ENCODE measurements at regions not wholly inside any gene's neighbourhood (a gene's known extent, or its start where the extent isn't known, plus 50 kb on each side); places are given as distances from the start of the nearest gene placed in this dataset.
A peak's percentile ranks its signal among the peaks of the same experiment; 100 is the strongest.

DNA sequence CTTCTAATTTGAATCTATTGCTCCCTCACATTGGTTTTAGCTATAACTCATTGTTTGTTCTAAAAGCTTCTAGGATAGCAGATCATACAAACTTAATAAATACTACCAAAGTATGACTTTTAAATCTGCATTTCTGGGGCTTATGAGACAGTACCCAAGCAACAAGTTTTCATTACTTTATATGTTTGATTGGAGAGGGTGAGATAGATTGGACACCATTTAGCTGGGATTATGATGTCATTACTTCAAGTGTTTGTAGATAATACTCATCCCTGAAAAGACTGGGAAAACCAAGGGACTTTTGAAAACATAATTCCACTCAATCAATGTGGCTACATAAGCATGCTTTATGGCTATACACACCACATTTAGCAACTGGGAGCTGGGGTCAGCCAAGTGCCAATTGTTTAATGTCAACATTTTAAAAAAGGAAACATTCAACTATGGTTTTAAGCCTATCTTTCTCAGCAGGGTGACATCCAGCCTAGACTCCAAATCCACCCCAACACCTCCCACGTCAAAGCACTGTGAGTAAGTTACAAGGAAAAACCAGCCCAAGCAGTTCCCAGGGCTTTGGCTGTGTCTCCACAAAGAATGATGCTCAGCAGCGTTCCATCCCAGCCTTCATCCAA lies 119.9 kb downstream of the ETAA1 start:
- DNase-seq: no peak

DNA sequence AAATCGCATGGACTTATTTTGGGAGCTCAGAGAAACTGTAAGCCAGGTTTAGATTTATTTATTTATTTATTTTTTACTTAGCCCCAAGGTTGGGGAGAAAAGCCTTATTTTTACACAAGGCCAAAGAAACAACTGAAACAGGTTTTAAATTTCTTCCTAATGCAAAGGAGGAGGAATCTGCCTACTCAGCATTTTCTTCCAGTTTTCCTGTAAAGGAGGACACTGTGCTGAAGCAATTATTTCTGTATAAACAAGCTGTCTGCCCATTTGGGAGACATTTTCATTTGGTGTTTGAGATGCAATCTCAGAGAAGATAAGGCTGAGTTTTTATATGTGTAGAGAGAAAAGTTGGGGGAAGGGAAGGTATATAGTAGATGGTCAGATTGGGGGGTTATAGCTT lies 125.0 kb downstream of the ETAA1 start:
- no peak for DNase-seq

DNA sequence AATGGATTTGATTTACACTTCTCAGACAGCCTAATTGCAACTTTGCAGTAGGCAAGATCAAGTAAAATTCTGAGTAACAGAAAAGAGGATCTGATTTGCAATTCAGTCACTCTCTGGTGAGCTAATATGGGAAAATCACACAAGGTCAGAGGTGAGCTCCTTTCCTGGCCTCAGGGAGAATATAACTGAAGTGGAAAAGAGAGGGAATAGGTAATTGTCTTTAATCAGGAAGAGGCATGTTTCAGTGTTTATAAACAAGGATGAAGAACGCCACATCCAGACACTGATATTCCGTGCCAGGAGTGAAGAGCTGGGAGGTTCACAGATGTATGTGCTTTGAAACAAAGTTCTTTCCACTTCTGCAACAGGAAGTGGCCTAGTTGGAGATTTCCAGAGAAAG lies 127.1 kb downstream of the ETAA1 start:
- DNase-seq: no peak

DNA sequence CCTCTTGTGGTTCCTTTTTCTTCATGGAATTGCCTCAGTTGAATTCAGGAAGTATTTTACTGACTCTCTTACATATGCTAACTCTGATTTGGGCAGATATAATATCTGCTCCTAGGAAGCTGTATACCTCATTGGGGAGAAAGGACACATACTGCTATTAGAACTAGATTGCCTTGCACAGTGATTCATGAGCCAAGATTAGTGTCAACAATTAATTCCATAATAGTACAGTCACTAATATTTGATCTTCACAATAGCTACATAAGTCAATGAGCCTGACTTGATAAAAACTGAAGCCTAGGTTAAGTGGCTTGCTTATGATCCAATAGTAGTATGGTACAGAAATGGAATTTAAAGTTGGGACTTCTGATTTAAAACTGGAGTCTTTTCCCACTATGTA lies 127.6 kb downstream of the ETAA1 start:
- no peak for DNase-seq

DNA sequence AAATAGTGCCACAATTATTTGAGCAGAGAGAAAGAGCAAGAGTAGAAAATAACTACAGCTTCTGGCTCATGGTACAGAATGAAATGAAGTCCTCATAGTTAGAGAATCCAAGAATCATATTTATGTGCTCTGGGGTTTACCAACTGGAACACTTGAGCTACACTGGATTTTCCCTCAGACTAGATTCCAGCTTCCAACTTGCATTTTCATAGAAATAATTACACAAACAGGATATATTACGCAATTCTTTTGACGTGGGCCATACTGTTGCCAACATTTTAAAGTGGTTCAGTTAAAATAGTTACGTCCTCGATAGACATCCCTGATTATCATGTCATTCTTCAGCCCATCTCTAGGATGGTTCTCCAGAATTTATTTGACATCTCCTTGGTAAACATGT lies 129.2 kb downstream of the ETAA1 start:
- DNase-seq: peak in 2 of 4 experiments; percentile 7 to 10

DNA sequence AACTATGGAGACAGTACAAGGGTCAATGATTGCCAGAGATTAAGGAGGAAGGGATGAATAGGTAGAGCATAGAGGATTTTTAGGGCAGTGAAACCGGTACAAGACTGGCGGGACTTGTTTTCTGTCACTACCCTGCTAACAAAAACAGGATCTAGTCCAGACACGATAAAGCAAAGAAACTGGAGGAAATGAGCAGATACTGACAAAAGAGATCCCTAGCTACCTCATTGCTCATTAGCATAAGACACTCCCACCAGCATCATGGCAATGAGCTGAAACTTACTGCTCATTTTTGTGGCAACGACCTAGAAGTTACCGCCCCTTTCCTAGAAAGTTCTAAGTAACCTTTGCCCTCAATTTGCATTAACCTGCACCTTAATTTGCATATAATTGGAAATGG lies 131.2 kb downstream of the ETAA1 start:
- no peak for DNase-seq

DNA sequence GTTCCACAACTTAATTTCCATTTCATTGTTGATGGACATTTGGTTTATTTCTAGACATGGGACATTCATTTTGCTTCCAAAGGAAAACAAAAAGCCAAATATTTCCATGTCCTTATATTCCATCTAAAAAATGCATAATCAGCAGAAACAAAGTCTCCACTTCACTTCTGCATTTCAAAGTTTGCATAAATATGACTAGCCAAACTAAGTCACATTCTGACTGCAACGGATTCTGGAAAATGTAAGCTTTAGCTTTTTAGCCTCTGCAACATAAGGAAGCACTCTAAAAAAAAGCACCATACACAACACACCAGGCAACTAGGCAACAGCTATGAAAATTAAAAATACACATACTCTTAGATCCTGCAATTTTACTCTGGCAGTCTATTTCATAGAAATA lies 135.3 kb downstream of the ETAA1 start:
- no peak for DNase-seq

DNA sequence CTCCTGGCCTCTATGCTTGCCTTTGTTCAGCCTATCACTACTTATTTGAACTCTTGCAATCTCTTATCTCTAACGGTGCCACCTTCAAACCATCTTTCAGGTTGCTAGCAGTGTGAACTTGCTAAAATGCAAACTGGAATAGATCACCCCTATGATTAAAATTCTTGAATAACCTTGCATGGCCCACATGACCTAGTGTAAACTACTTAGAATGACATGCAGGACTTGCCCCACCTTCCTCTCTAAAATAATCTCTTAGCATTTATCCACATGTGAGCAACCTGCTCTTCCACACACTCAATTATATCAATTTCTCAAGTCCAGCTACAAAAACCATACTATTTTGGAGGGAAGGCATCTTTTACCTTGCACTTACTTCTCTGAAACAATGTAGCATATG lies 137.6 kb downstream of the ETAA1 start:
- DNase-seq: no peak

DNA sequence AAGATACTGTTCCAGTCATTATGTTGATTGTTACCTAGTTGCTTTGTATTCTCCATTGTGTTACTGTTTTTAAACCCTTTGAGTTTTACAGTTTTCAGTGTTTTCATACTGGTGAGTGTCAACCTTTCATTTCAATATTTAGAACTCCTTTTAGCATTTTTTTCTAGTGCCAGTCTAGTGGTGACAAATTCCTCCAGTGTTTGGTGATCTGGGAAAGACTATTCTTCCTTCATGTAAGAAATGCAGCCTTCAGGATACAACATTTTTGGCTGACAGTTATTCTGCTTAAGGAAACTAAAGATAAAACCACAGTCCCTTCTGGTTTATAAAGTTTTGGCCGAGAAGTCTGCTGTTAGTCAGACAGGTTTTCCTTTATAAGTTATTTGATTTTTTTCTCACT lies 143.8 kb downstream of the ETAA1 start:
- no peak for DNase-seq

DNA sequence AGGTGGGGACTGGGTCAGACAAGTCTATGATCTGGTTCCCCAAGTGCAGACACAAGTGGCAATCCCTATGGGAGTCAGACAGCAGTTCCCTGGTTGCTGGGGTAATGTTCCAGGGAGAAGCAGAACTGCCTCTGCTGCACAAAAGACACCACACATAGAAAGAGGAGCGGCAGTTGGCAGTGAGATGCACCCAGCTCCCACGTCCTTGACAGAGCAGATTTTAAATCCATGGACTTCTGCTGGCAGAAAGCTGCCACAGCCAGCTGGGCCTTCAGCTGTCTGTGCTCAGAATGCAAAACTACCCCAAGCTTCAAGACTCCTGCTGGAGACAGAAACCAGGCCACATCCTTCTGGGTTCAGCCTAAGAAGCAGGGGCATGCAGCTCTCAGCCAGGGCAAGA lies 147.2 kb downstream of the ETAA1 start:
- no peak for DNase-seq

DNA sequence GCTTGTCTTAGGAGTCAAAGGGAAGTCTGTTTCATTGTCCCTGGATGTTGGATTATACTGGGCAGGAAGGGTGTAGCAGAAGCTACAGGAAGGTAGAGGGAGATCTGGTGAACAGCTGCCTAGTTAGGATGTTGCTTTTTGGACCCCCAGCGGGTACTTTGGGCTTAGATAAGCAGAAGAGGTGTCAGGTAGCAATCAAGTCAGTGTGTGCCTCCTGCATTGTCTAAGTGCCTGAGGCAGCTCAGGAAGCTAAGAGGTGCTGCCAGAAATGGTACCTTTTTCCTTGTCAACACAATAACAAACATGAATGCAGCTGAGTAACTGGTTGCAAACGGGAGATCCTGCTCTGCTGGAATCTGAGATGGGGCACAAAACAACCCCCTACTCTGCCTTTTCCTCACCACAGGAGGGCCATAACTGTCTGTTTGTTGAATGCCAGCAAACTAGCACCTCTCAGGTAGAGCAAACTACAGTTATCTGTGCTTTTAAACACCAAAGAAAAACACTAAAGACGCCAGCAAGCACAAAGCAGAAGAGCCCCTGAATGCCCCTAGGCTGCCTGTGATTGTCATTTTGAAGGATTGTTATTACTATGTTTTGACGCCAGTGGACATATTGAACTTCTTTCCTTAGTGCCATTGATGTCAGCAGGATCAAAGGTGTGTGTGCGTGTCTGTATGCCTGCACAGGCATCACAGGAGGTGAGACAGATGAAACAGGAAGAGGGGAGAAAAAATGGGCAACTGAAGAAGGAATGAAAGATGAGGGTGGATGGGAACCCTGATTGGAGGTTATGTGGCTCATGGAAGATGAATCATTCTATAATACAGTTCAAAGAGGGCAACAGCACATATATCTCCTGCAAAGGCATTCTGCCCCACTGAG lies 151.4 kb downstream of the ETAA1 start:
- no peak for DNase-seq

DNA sequence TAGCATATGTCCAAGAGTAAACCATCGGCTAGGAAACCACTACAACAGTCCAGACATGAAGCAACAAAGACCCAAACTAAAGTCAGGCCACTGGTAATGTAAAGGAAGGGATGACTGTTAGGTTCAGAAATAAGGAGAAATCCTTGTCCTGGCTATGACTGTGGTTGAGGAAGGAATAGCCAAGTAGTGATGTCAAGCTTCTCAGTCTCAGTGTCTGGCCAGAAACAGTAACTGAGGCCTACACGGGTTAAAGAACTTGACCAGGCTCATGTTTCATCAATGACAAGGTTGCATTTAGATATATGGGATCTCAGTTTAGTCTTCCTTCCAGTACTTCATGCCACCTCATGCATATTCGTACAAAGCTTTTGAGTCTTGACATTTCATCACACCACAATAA lies 162.0 kb downstream of the ETAA1 start:
- no peak for DNase-seq

DNA sequence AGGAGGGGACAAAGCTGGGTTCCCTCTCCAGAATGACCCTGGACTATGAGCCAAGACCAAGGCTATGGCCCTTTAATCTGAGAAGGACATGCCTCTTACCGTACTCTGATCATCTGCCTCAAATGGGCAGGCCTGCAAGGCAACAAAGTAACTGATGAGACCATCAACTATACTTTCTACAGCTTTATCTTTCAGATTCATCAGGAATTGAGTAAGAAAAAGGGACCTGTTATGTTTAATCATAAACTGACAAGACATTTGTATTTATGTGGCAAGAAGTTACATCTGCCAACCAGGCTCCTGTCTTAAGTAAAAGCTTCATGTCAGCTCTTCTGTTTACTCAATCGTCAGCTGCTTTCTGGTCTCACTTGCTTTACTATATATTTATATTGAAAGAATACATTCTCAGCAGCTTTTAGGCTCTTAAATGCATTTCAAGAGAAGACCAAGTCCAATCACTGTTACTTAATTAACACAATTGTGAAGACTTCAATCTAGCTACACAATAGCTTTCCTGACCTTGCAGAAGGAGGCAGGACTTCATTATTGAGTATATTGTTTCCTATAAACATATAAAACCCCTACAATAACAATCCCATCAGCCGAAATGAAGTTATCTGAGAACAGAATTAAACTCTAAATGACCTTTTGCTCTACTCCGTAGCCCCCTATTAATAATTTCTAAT lies 163.8 kb downstream of the ETAA1 start:
- no peak for DNase-seq

DNA sequence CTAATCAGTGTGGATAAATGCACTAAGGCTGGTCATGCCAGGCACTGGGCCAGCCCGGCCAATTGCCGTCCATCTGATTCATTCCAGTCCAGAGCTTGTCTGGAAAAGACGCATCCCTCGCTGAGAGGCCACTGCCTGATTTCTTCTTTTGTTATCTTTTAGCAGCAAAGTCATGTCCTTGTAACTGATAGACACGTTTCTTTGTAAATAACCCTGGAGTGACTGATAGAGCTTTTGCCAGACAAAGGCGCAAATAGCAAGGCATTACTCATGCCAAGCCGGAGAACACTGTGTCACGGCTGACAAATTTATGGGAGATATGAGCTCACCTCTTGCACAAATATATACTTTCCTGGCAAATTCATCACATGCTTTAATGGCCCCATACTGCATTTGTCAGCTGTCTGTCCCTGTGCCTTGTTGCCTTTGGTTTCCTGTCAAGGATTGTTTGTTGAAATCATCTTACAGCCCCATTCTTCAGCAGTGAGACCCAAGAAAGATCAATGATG lies 164.4 kb downstream of the ETAA1 start:
- DNase-seq: no peak

DNA sequence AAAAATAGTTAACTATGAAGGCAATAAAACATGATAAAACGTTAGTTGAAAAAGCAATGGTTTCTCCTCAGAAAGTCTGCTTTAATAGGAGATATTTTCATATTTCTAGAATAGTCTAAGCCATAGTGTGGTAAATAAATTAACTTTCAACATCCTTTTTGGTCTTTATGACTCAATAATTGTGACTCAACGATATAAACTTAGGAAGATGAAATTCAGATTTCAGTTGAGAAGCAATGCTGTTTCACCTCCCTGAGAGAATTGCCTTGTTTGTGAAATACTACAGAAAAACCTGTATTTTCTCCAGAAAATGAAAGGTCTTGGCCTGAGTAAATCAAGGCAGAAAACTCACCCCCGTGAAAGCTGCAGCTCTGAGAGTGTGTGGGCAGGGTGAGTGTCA lies 166.9 kb downstream of the ETAA1 start:
- no peak for DNase-seq

DNA sequence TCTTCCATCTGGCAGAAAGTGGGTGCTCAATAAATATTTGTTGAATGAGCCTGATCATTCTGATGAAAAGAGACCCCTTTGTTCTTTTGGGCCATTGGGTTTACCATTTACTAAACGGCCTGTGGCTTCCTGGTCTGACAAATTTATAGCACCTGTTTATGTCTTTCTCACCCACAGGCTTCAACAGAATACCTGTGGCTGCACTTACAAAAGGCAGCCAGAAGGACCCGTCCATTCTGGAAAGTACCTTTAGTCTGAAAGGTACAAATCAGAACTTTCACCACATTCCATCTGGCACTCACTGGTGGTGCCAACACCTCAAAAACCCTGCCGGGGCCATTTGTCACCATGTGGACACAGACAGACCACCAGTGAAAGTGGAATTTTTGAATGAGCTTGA lies 167.5 kb downstream of the ETAA1 start:
- no peak for DNase-seq

DNA sequence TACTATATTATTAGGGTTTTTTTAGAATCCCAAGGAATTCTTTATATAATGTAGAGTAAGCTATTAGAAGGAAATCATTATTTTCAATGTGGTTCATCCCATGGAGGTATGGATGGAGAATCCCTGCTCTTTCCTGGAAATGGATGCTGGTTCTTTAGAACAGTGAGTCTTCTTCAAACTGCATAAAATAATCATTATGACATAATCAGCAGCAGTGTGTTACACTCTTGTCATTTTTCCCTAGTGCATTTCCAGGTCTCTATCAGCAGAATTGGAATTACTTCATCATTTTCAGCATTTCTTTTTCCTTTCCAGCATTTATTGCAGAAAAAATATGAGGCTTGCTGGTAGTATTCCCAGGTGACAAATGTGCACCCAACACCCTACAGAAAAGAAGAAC lies 168.1 kb downstream of the ETAA1 start:
- DNase-seq: no peak

DNA sequence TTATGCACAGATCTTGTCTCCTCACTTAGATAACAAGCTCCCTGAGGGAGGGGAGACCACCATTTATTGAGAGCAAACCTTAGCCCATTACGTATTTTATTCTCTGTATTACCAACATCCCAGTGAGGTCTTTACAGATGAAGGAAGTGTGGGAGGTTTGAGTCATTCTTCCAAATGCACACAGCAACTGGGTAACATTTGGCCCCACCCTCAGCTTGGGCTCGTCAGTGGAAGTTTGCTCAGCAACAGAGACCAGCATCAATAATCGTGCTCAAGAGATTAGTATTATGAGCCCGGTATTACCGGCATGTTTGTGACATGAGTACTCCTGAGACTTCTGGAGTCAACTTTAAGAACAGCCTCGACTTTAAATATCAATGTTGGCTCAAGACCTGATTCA lies 168.6 kb downstream of the ETAA1 start:
- DNase-seq: no peak

DNA sequence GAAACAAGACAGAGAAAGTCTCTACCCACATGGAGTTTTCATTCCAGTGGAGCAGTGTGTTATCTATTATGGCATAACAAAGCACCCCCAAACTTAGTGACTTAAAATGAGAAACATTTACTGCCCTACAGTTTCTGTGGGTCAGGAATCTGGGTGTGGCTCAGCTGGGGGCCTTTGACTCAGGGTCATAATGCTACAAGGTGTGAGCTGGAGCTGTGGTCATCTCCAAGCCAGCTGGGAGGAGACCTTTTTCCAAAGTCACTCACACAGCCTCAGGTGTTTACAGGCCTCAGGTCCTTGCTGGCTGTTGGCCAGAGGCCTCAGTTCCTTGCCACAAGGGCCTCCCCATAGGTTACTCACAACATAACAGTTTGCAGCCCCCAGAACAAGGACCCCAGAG lies 169.2 kb downstream of the ETAA1 start:
- no peak for DNase-seq

DNA sequence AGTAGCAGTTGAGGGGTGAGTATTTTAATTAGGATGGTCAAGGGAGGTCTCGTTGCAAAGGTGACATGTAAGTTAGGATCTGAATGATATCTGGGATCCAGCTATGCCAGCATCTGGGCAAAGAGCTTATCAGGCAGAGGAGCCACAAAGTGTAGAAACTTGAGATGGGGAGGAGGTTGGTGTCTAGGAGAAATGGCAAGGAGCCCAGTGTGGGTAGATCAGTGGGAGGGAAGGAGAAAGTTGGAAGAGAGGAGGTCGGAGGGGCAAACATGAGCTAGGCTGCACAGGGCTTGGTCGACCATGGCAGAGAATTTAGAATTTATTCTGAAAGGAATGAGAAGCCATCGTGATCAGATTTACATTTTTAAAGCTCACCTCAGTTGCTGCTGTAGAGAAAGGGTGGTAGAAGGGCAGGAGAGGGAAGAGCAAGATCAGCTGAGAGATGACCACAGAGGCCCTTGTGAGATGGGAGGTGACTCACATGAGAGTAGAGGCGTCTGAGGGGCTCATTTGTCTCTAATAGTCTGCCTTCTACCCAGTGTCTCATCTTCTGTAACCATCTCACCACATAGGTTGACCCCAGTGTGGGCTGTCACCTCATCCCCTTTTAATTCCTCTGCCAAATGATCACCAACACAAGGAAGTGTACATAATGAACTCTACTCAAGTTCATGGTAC lies 170.0 kb downstream of the ETAA1 start:
- DNase-seq: no peak

DNA sequence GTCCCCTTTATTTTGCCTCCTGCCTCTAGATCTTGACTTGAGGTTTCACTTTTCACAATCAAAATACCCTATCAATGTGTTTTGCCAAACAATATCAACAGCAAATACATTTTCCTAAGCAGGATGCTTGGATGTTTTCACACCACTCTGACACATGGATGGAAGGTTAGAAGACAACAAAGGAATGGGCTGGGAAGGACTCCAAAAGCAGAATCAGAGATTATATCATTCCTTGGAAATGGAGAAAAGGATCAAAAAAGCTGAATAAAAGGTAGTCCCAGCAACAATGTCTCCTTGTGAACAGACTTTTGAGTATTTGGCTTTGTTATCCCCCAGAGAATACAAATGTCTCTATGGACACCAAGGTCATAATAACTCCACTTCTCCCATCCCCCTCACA lies 170.8 kb downstream of the ETAA1 start:
- no peak for DNase-seq

DNA sequence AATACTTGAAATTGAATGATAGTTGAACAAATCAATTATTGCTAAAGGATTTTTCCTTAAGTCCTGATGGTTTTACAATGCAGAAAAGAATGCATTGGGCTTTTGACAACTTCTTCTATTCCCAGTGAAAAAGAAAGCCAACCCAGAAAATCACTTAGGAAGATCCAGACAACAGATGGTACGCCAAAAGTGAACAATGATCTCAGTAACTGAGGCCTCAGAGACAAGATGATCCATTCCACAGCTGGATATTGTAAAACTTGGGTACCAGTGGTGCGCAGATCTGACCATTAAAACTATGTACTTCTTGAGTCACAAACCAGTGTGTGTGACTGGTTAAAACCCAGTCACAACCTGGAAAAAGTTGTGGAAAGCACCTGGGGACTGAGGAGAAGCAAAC lies 173.5 kb downstream of the ETAA1 start:
- no peak for DNase-seq

Data from suppressor macrophage (primary cell).